CD4-positive, alpha-beta T cell treated with Interleukin-2 at 100 ng/mL for 4 hours (primary cell): ENCODE measurements at regions not wholly inside any gene's neighbourhood (a gene's known extent, or its start where the extent isn't known, plus 50 kb on each side); places are given as distances from the start of the nearest gene placed in this dataset.

Experiments
- DNase-seq: peaks from one replicate; pipeline ENCODE4 v3.0.0-alpha.2; 2020; ENCODE audit warnings: low spot score

GRCh38 chr5:74376187-74376586, 264.3 kb downstream of the ENC1 start:
- DNase-seq, result no peak

- no peak for DNase-seq
These were observed 265.3 kb downstream of the ENC1 start for GRCh38 chr5:74375271-74375670.

- no peak for DNase-seq
These were observed 265.9 kb downstream of the ENC1 start for GRCh38 chr5:74374656-74375055.

GRCh38 chr5:74373076-74373475, 267.5 kb downstream of the ENC1 start:
- DNase-seq, result no peak

GRCh38 chr5:74372502-74373064, 267.9 kb downstream of the ENC1 start:
- DNase-seq, result no peak

- DNase-seq, result no peak
These were observed 268.5 kb downstream of the ENC1 start for GRCh38 chr5:74372051-74372450.

GRCh38 chr5:74371621-74372020, 268.9 kb downstream of the ENC1 start:
- DNase-seq, result no peak

- DNase-seq, result no peak
These were observed 270.4 kb downstream of the ENC1 start for GRCh38 chr5:74370168-74370567.

GRCh38 chr5:74369173-74369572, 271.4 kb downstream of the ENC1 start:
- DNase-seq, result no peak

- DNase-seq, result no peak
These were observed 272.6 kb downstream of the ENC1 start for GRCh38 chr5:74367934-74368333.

- no peak for DNase-seq
These were observed 273.2 kb downstream of the ENC1 start for GRCh38 chr5:74367241-74367733.

- DNase-seq, result no peak
These were observed 274.8 kb downstream of the ENC1 start for GRCh38 chr5:74365723-74366122.

GRCh38 chr5:74364507-74364906, 276.0 kb downstream of the ENC1 start:
- no peak for DNase-seq

GRCh38 chr5:74363603-74364205, 276.8 kb downstream of the ENC1 start:
- DNase-seq, result no peak

- no peak for DNase-seq
These were observed 278.8 kb downstream of the ENC1 start for GRCh38 chr5:74361406-74362358.

- DNase-seq, result no peak
These were observed 279.9 kb downstream of the ENC1 start for GRCh38 chr5:74360535-74361210.

- no peak for DNase-seq
These were observed 282.7 kb downstream of the ENC1 start for GRCh38 chr5:74357827-74358226.

GRCh38 chr5:74356009-74356695, 284.4 kb downstream of the ENC1 start:
- no peak for DNase-seq

- DNase-seq, result no peak
These were observed 285.3 kb downstream of the ENC1 start for GRCh38 chr5:74355041-74355824.

- DNase-seq, result no peak
These were observed 288.3 kb downstream of the ENC1 start for GRCh38 chr5:74352256-74352655.
